AG08396 (cell line): ENCODE measurements at regions not wholly inside any gene's neighbourhood (a gene's known extent, or its start where the extent isn't known, plus 50 kb on each side); places are given as distances from the start of the nearest gene placed in this dataset.

Experiments
- DNase-seq: peaks from one replicate; pipeline ENCODE4 v3.0.0; 2012; ENCODE audit warnings: low spot score, mixed read lengths

DNA sequence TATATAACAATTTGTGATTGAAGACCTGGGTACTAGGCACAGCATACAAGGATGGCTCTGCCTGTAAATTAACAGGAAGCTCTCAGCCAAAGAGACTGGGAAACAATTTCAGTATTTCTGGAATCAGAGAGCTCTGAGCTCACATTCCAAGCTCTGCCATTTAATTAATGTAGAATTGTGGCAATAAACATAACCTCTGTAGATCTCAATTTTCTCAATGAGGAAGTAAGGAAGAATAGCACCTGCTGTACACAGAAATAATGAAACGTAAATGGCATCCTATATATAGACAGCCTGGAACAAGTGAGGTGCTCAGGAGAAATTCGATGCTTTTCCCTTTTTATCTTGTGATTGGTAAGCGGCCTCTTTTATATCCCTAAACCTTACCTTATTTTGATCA lies 538.5 kb upstream of the JAG1 start:
- DNase-seq, result no peak

DNA sequence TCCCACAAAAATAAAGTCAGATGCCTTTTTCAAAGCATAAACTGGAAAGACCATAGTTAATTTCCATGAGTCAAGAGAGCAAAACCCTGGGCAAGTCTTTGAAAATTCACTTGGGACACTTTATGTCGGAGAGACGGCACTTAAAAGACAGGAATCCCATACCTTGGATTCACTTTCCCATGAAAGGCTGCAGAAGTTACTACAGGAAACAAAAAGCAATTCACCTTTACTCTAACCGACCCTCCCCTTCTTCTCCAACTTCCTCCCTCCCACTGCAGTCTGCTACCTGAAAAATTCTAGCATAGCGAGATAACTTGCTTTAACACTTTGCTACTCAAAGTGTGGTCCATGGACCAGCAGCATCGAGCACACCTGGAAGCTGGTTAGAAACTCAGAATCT lies 539.1 kb upstream of the JAG1 start:
- no peak for DNase-seq

DNA sequence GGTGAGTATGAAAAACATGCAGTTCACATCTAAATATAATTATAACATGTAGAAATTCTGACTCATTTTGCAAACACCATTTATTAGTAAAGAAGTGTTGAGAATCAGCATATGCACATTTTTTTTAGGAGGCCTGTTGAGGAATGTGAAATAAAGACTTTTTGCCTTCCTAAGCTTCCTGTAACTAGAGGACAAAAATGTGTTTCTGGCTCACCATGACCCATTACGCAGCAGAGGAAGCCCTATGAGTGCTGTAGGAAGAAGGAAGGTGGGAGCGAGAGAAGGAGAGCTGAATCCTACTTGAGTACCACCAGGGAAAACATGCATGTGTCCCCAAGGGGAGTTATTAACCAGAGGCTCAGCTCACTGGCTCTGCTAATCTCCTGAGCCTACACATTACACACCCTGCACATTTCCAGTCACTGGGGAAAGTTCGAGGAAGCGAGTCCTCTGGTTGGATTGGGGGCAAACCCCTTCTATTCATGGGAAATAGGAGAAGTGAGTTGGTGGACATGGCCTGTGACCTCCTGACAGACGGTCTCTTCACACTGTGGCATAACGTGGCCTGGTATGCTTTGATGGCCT lies 540.5 kb upstream of the JAG1 start:
- DNase-seq, result no peak

DNA sequence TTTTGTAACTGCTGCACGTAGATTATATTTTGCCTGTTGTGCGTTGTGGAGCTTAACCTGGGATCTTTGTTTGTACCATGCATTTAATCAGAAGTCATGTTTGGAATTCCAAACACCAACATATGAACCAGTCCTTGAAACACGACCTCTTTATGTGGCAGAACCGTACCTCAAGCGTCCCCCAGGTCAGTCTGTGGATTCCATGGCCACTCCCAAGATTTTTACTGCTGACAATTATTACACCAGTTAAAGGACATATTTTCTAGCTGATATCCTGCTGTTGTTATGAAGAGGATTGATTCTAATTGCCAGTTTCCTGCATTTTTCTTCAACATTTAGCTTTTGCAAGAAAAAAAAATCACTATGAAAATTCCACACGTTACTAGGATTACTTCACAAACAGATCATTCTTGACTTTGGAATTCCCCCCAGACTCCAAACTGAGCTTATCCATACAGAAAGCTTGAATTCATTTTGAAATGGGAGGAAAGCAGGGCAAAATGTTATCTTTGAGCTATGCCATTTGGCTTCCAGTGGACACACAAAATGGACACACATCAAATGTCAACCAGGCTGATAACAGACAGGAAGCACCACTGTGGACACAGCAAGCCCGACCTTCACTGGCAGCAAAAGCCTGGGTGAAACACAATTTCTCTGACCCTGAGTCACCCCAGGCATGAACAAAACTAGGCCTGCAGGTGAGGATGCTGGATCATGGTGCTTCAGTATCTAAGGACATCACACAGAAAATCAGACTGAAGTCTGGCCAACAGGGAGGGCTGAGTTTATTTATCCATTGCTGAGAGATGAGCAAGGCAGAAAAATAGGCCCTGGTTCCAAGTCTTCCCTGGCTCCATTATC lies 542.9 kb upstream of the JAG1 start:
- no peak for DNase-seq

DNA sequence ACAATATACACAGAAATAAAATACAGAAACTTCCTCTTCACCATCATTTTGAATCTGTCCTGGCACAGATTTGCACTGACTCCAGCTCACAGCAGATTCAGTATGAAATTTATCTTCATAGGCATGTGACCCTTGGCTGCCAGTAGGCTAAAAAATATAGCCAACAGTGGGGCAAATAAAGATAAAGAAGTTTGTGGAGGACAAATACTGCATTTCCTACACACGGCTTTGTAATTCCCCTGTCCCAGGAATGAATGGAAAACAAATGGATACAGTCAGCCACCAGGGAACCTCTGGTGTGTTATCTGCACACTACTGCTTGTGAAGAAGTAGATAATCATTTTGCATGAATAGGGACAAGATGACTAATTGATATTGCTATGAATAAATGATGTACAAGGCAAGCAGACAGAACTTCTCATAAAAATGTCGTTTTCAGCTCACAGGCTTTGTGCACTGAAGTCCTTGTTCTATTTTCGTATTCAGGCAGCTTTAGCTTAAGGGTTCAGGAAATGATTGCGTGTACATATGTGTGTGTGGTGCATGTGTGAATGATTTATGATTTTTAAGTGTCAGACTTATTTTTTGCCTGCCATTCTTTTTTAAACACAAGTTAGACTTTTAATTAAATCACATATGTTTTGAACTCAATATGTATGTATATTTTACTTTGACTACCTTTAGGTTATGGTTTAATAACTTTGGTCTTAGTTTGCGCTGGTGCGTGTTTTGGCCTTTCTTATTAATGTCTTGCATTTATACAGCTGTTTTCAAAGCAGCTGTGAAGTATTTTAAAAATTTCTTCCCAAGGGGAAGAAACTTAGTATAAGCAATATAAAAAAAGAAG lies 543.8 kb upstream of the JAG1 start:
- DNase-seq, result no peak

DNA sequence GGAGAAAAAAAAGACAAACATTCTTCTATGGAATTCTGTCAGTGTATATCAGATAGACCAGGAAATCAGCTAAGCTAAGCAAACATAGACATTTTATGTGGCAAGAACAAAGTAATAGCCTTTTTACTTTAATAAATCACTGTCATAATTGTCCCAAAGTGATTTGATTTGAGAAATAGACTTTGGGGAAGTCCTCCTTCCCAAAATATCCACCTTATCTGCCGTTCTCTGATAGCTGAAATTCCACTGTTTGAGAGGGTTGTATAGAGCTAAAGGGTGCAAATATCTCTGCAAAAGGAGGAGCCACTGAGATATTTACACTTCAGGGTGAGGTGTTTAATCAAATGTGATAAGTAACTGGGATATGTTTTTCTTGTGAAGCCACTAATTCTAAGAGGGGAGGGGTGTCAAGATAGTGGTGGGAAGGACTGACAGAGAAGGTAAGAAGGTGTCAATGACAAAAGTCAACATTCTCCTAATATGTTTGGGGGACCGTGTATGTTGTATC lies 544.4 kb upstream of the JAG1 start:
- DNase-seq, result no peak

DNA sequence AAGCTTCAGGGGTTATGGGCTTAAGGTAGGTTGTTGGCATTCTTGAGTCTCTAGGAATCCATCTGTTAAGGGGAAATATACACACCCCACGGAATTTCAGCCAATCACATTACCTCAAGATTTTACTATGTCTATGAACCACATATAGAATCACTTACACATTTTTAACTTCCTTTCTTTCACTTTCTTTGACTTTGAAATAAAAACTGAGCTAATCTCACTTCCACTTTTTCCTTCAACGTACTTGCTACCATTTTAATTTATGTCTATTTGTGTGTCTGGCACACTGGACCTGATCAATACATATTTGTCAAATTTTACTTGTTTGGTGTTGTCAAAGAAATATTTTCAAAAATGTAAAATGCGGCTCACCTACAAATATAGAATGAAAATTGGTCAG lies 545.4 kb upstream of the JAG1 start:
- no peak for DNase-seq

DNA sequence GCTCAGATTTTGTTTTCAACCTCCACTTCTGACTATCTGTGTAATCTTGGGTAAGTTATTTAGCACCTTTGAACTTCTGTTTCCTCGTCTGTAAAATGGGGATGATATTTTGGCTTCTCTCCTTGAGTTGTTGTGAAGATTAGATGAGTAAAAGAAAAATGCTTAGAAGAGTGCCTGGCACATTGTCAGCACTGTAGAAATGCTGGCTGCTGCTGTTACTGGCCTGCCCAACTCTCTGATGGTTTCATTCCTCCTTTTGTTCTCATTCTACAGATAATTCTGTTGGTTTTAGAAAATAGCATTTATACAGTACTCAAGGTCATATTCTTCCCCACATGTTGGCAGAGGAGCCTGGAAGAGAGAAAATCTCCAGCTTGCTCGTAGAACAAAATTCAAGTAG lies 547.2 kb upstream of the JAG1 start:
- no peak for DNase-seq

DNA sequence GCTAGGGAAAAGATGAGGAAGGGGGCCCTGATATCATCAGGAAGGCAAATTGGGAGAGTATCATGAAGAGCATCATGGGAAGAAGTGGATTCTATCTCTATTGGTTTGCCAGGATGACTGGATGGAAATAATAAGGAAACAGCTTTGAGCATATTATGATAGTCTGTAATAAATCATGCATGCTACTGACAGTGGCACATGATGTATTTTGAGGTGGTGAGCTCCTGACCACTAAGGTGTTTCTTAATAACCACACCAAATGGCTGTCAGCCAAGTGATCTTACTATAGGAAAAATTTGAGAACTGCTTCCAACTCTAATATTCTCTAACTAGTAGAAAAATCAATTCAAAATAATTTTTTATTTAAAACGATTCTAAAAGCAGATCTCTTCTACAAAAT lies 548.4 kb upstream of the JAG1 start:
- no peak for DNase-seq

DNA sequence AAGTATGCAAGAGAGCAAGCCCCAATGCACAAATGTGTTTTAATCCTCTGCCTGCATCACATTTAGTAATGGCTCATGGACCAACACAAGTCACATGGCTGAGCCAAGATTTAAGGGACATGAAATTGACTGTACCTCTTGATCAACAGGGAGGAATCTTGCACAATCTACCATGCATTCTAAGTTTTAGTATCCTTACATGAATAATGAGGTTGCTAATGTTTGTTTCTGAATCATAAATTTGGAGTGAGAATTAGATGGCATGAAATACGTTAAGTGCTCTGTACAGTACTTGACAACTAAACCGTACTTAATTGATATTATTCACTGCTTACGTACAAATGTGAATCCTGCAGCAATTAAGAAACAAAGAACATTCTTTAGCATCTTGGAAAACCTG lies 553.8 kb upstream of the JAG1 start:
- no peak for DNase-seq

DNA sequence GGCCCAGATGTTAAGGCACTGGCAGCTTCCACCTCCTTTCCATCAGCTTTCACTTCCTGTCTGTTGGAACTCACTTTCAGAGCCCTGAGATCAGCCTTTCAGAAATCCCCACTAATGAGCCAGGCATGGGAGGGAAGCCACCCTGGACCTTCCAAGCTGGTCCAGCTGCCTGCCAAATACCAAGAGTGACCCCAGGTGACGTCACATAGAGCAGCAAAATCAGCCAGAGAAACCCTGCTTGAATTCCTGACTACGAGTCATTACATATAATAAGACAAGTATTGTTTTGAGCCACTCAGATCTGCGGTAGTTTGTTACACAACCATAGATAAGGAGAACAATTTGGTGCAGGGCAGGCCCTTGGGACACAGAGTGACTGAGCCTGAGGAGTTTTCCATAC lies 556.0 kb upstream of the JAG1 start:
- DNase-seq, result peak; percentile 63

DNA sequence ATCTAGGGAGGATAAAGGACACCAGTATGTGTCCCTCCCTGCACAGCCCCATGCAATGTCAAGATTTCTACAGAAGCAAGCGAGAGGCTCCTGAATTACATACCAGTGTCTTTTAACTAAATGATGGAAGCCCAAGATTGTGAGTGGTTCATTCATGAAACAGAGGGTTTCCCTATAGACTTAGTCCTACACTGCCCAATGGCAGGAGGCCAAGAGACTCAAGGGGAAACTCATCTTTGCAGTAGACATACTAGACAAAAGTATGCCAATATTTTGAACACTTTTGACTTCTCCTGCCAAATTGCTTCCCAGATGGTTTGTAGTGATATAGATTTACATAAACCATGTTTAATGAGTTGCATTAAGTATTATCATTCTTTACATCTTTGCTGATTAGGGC lies 557.2 kb upstream of the JAG1 start:
- DNase-seq, result no peak

DNA sequence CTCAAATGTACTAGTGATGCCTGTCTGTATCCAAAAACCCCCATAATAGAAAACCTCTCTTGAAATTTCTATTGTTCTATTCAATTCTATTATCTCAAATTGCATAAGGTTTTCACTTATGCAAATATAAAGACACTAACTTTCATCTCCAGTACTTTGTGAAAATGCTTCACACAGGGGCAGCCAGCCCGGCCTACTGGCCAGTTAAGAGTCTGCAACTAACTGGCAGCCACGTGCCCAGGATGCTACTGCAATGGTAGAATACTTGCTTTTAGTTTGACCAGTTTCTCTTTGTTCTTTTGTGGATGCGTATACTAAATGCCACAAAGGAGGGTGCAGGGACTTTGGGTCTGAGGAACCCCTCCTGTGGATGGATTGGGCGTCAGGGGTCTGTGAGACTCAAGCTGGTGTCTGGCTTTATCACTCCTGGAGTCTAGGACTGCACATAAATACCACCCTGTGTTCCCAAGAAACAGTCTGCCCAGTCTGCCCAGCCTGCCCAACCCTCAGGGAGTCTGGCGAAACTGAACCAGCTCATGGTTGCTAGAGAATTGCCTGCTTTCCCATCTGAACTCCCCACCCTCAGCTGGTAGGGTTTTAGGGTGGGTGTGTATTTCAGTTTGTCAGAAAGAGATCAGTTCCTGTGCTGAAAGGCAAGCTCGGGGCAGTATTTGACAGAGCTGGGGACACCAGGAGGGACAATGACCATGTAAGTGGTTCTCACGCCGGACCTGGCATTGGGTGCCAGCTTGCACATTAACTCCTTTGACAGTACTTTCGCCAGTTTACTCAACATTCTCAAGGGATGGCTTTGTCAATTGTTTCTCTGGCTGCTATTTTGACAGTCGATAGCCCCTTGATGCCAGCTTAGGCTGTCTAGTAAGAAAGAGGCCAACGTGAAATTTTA lies 558.2 kb upstream of the JAG1 start:
- DNase-seq, result no peak

DNA sequence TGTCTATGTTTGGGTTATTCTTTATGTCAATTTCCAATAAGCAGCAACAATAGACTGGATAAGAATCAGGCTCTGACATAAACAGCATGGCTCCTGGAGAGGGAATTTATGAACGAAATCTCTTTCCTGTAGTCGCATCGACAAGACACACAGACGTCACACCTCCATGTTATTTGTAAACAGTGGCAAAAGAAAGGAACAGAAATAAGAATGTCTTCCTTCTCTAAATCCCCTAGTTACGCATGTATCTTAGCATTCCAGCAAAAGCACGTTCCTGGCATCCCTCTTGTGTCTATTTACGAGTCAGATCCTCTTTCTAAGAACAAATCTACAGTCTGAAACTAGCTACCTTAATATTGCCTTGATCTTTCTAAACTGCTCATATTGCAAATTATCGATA lies 559.1 kb upstream of the JAG1 start:
- no peak for DNase-seq

DNA sequence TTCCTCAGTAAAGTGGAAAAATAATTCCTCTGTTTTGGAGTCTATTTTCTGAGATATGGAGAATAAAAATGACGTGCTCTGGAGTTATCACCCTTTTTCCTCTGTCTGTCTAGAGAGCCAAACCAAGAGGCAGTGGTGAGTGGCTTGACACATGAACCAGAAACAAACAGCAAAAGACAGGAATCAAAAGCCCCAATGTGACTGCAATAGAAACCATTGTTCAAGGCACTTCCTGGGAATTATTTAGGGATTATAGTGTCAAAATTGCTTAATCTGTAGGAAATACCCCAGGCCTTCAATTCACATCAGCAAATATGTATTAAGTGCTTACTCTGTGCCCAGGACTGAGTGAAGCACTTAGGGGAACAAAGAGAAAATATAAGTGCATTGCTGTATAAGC lies 560.4 kb upstream of the JAG1 start:
- DNase-seq, result no peak

DNA sequence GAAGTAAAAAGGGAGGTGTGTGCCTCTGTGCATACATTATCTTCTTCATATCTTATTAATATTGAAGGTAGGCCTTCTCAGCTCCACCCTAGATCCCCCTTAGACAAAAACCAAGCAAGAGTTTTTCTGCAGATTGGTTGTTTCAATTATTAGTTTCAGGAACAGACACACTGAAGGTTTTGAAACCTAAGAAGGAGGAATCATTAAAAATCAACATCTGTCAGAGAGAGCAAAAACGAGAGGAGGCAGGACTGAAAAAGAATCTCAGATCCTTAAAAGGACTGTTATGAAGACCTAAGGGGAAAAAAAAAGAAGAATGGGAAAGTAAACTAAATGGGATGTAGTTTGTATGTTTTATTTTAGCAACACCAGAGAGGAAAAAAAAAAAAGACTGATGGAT lies 560.8 kb upstream of the JAG1 start:
- no peak for DNase-seq

DNA sequence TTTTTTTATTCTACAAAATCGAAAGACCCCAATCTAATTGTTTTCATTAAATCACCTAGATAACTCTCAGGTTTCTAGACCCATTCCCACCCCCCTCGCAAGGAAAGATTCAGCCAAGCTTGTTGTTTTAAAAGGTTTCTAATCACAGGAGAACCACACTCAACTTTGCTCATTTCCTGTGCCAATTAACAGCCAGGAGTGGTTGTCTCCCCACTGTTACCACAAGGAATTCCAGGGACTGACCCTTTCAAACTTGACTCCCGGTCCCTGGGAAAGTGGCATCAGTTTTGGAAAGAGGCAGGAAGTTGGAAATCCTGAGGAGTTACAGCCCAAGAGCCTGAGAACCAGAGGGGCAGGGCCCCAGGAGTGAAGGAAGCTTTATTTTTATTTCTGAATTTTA lies 561.3 kb upstream of the JAG1 start:
- no peak for DNase-seq

DNA sequence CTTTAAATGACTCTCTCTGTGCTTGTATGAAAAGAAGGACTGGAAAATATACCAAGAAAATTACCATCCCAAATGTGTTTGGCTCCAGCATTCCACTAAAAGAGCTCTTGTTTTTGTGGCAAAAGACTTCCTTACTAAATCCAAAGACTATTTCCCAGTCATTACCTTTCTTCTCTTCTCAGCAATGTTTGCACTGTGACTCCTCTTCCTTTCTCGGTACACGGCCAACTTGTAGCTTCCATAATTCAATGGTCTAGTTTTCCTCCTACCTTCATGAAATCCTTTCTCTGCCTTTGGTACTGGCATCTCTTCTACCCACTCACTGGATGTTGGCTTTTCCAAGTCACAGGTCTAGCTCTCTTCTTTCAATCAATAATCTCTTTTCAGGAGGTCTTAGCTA lies 568.5 kb upstream of the JAG1 start:
- DNase-seq, result no peak

DNA sequence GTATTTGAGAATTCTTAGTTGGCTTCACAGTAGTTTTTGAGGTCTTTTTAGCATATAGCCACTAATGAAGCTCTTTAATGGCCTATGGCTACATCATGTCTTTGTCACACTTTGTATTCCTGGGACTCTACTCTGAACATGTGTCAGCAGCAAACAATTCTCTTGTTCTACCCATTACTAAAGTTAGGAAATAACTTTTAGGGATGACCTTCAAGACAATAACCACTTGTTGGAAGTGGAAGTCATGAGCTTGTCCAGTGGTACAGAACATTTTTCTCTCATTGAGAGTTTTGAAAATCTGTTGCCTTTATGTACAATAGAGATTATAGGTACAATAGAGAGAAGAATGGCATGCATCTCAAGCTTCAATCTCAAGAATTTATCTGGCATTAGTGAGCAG lies 571.6 kb upstream of the JAG1 start:
- no peak for DNase-seq

DNA sequence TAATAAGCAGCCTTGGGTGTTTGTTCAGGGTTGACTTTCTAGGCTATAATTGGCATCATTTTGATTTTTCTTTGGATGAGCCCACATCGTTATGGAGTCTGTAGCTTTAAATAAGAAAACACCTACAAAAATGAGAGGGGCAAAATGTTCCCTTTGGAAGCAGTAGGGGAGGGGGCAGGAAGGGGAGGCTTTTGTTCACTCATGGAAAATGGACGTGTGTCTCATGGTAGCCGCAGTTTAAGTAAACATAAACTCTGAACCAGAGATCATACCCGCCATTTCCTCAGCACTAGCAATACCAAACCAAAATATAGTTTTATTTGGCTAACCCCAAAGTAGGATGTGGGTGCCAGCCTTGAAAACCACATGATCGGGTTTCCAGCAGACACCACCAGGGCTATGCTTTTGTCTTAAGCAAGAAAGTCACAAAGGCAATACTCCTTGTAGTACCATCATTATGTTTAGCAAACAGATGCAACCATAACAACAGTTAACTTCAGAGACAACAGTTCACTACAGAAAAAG lies 572.5 kb upstream of the JAG1 start:
- DNase-seq, result no peak
